GM23338 (cell line): ENCODE measurements at regions not wholly inside any gene's neighbourhood (a gene's known extent, or its start where the extent isn't known, plus 50 kb on each side); places are given as distances from the start of the nearest gene placed in this dataset.

Experiments
- ATAC-seq: fragments of 200-7000 bp; cut with Tn5 transposase; 3 replicates; pipeline ENCODE4 v1.9.1; 2020
- DNase-seq: peaks from one replicate; pipeline ENCODE4 v3.0.0-alpha.2; 2015; ENCODE audit warnings: low spot score
- H2AFZ ChIP-seq: fragments of 200-600 bp; sonication (generic); 2 replicates; pipeline ENCODE4 v1.8.0; 2016; ENCODE audit warnings: antibody characterized with exemption, mild to moderate bottlenecking, moderate library complexity
- H3F3A ChIP-seq: fragments of 200-600 bp; sonication (generic); replicated peaks from 2 replicates; pipeline ENCODE4 v1.8.0; 2017; ENCODE audit warnings: antibody characterized with exemption, mixed run types, low read depth
- H3K27ac ChIP-seq: fragments of 200-600 bp; sonication (generic); 2 replicates; pipeline ENCODE4 v1.6.1; 2016; ENCODE audit warnings: low read depth
- H3K27me3 ChIP-seq: fragments of 200-600 bp; sonication (generic); 2 replicates; pipeline ENCODE4 v1.8.0; 2016; ENCODE audit warnings: mild to moderate bottlenecking, mixed run types, moderate library complexity; ENCODE audit not compliant: insufficient read depth
- H3K36me3 ChIP-seq: fragments of 200-600 bp; sonication (generic); 2 replicates; pipeline ENCODE4 v1.8.0; 2016; ENCODE audit warnings: mild to moderate bottlenecking; ENCODE audit not compliant: insufficient read depth
- H3K4me1 ChIP-seq: fragments of 200-600 bp; sonication (generic); 2 replicates; pipeline ENCODE4 v1.8.0; 2016; ENCODE audit warnings: mild to moderate bottlenecking, moderate library complexity; ENCODE audit not compliant: insufficient read depth
- H3K4me2 ChIP-seq: fragments of 200-600 bp; sonication (generic); 2 replicates; pipeline ENCODE4 v1.7.1; 2017; ENCODE audit warnings: mixed run types
- H3K4me3 ChIP-seq: fragments of 200-600 bp; sonication (generic); 2 replicates; pipeline ENCODE4 v1.6.1; 2016; ENCODE audit warnings: mixed run types
- H3K79me2 ChIP-seq: fragments of 200-600 bp; sonication (generic); replicated peaks from 2 replicates; pipeline ENCODE4 v1.8.0; 2017; ENCODE audit warnings: mild to moderate bottlenecking; ENCODE audit not compliant: insufficient read depth
- H3K9me2 ChIP-seq: fragments of 200-600 bp; sonication (generic); 2 replicates; pipeline ENCODE4 v1.8.0; 2017; ENCODE audit not compliant: insufficient read depth
- H4K20me1 ChIP-seq: fragments of 200-600 bp; sonication (generic); replicated peaks from 2 replicates; pipeline ENCODE4 v1.8.0; 2017; ENCODE audit warnings: mild to moderate bottlenecking; ENCODE audit not compliant: insufficient read depth
- H3K27ac Mint-ChIP-seq: 2 replicates; pipeline ENCODE4 v1.8.0; 2020; ENCODE audit warnings: inconsistent platforms, mild to moderate bottlenecking, moderate library complexity, mixed read lengths
- H3K27me3 Mint-ChIP-seq: 3 replicates; pipeline ENCODE4 v1.8.0; 2022; ENCODE audit warnings: low read depth, mild to moderate bottlenecking, moderate library complexity, mixed read lengths, inconsistent platforms; ENCODE audit not compliant: insufficient read depth, poor library complexity
- H3K36me3 Mint-ChIP-seq: 3 replicates; pipeline ENCODE4 v1.8.0; 2021; ENCODE audit warnings: low read depth, mild to moderate bottlenecking, inconsistent platforms, moderate library complexity, mixed read lengths
- H3K4me1 Mint-ChIP-seq: 3 replicates; pipeline ENCODE4 v1.8.0; 2020; ENCODE audit warnings: mild to moderate bottlenecking, inconsistent platforms, mixed read lengths
- H3K4me3 Mint-ChIP-seq: 3 replicates; pipeline ENCODE4 v1.8.0; 2021; ENCODE audit warnings: moderate library complexity, mild to moderate bottlenecking, inconsistent platforms, mixed read lengths
- H3K9me3 Mint-ChIP-seq: 3 replicates; pipeline ENCODE4 v1.8.0; 2020; ENCODE audit warnings: moderate library complexity, mild to moderate bottlenecking, inconsistent platforms, mixed read lengths
- CREB1 ChIP-seq: fragments of 250-450 bp; sonication (Bioruptor Pico); IDR thresholded peaks from 2 replicates; pipeline ENCODE4 v1.5.0; 2020; ENCODE audit warnings: low read depth, mild to moderate bottlenecking, moderate library complexity
- EZH2 ChIP-seq: fragments of 200-600 bp; sonication (generic); IDR thresholded peaks from one replicate; pipeline ENCODE4 v1.8.0; 2017; ENCODE audit warnings: antibody characterized with exemption, mild to moderate bottlenecking, low read depth; ENCODE audit not compliant: unreplicated experiment
- EZH2phosphoT487 ChIP-seq: fragments of 200-600 bp; sonication (generic); IDR thresholded peaks from one replicate; pipeline ENCODE4 v1.8.1; 2018; ENCODE audit warnings: antibody characterized with exemption; ENCODE audit not compliant: unreplicated experiment
- JUNB ChIP-seq: IDR thresholded peaks from one replicate; pipeline ENCODE4 v1.6.1; 2016; ENCODE audit warnings: antibody characterized with exemption; ENCODE audit not compliant: unreplicated experiment
- NANOG ChIP-seq: IDR thresholded peaks from 2 replicates; pipeline ENCODE4 v1.6.1; 2016; ENCODE audit warnings: antibody characterized with exemption, borderline replicate concordance
- POLR2AphosphoS5 ChIP-seq: IDR thresholded peaks from 2 replicates; pipeline ENCODE4 v1.6.1; 2016; ENCODE audit warnings: antibody characterized with exemption, low read depth
- STAT1 ChIP-seq: IDR thresholded peaks from one replicate; pipeline ENCODE4 v1.6.1; 2016; ENCODE audit warnings: antibody characterized with exemption; ENCODE audit not compliant: unreplicated experiment
- ZNF114 ChIP-seq: fragments of 250-450 bp; sonication (Bioruptor Pico); IDR thresholded peaks from 2 replicates; pipeline ENCODE4 v1.5.0; 2020; ENCODE audit warnings: mild to moderate bottlenecking, moderate library complexity
- TF ChIP-seq, protein P1 (sequence below): fragments of 250-450 bp; sonication (Bioruptor Pico); IDR thresholded peaks from 2 replicates; pipeline ENCODE4 v1.5.0; 2020; ENCODE audit warnings: mild to moderate bottlenecking, moderate library complexity
- TF ChIP-seq, protein P2 (sequence below): IDR thresholded peaks from one replicate; pipeline ENCODE4 v1.6.1; 2018; ENCODE audit warnings: antibody characterized with exemption; ENCODE audit not compliant: unreplicated experiment
- TF ChIP-seq, protein P3 (sequence below): IDR thresholded peaks from 2 replicates; pipeline ENCODE4 v1.6.1; 2016; ENCODE audit warnings: antibody characterized with exemption
- TF ChIP-seq, protein P4 (sequence below), 2 experiments: fragments of 200-600 bp in 1 of 2; sonication (generic) in 1 of 2; conservative IDR thresholded peaks; 2 replicates each; pipeline versions ENCODE4 v1.5.1 to v1.6.1; 2016 to 2017; ENCODE audit warnings: antibody characterized with exemption in 2 of 2, low read depth in 2 of 2, mild to moderate bottlenecking in 2 of 2, moderate library complexity in 1 of 2

DNA sequence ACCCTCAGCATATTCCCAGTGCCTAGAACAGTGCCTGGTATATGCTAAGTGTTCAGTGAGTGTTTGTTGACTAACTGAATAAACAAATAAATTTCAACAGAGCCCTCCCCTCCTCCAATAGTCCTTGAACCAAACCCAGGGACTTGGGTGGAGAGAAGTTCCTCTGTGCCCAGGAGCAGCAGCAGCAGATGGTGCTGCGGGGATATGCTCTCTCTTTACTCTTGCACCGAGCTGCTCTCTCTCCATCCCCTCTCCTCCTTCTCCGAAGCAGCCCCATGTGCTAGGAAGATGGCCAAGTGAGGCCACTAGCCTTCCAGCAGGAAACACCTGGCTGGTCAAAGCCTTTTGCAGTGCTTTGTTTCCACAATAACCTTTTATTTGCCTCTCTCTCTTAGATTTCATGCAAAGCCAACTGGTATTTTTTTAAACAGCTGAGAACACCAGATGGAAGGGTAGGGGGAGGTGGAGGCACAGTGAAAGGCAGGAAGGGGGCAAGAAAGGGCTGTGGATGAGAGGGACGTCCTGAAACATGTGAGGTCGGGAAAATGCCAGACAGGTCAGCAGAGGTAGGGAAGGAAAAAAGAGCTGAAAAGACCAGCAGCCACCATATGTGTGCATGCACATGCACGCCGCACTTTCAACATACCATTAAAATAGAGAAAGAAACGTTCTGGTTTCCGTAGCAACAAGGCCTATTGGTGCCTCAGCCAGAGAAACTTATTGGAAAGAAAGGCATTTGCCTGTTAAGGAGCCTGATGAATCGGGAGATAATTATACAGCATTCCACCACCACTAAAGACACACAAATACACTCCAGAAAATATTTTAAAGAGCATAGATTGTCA lies 78.9 kb downstream of the EMP1 start:
- H3K79me2 ChIP-seq, result no peaks in the 10 kb centered on the region
- no peaks in the 10 kb centered on the region for H3K9me3 Mint-ChIP-seq
- H3K4me2 ChIP-seq, result no peak overlapping the region
- DNase-seq (no peak), ATAC-seq (no peak)
- H3K4me1 ChIP-seq, result 0 out of 2 replicates have a peak, but pooled peaks cover 5% of the 10 kb centered on the region
- H3K27ac Mint-ChIP-seq, result no peak overlapping the region
- H3K4me1 Mint-ChIP-seq, result peaks cover 25% of the 10 kb centered on the region
- H4K20me1 ChIP-seq, result no peaks in the 10 kb centered on the region
- peaks cover 12% of the 10 kb centered on the region for H3K27me3 Mint-ChIP-seq
- H3K4me3 Mint-ChIP-seq, result no peak overlapping the region
- no peaks in the 10 kb centered on the region for H3K36me3 Mint-ChIP-seq
- no peak overlapping the region for H3K27ac ChIP-seq
- 0 out of 2 replicates have a peak, but pooled peaks cover 8% of the 10 kb centered on the region for H3K27me3 ChIP-seq
- TF ChIP-seq POLR2AphosphoS5 (no peak), NANOG (no peak), CREB1 (no peak), ZNF114 (CRISPR knock-in tag) (no peak), JUNB (no peak), EZH2 (no peak), STAT1 (no peak), EZH2phosphoT487 (no peak)
- TF ChIP-seq, protein P1, sequence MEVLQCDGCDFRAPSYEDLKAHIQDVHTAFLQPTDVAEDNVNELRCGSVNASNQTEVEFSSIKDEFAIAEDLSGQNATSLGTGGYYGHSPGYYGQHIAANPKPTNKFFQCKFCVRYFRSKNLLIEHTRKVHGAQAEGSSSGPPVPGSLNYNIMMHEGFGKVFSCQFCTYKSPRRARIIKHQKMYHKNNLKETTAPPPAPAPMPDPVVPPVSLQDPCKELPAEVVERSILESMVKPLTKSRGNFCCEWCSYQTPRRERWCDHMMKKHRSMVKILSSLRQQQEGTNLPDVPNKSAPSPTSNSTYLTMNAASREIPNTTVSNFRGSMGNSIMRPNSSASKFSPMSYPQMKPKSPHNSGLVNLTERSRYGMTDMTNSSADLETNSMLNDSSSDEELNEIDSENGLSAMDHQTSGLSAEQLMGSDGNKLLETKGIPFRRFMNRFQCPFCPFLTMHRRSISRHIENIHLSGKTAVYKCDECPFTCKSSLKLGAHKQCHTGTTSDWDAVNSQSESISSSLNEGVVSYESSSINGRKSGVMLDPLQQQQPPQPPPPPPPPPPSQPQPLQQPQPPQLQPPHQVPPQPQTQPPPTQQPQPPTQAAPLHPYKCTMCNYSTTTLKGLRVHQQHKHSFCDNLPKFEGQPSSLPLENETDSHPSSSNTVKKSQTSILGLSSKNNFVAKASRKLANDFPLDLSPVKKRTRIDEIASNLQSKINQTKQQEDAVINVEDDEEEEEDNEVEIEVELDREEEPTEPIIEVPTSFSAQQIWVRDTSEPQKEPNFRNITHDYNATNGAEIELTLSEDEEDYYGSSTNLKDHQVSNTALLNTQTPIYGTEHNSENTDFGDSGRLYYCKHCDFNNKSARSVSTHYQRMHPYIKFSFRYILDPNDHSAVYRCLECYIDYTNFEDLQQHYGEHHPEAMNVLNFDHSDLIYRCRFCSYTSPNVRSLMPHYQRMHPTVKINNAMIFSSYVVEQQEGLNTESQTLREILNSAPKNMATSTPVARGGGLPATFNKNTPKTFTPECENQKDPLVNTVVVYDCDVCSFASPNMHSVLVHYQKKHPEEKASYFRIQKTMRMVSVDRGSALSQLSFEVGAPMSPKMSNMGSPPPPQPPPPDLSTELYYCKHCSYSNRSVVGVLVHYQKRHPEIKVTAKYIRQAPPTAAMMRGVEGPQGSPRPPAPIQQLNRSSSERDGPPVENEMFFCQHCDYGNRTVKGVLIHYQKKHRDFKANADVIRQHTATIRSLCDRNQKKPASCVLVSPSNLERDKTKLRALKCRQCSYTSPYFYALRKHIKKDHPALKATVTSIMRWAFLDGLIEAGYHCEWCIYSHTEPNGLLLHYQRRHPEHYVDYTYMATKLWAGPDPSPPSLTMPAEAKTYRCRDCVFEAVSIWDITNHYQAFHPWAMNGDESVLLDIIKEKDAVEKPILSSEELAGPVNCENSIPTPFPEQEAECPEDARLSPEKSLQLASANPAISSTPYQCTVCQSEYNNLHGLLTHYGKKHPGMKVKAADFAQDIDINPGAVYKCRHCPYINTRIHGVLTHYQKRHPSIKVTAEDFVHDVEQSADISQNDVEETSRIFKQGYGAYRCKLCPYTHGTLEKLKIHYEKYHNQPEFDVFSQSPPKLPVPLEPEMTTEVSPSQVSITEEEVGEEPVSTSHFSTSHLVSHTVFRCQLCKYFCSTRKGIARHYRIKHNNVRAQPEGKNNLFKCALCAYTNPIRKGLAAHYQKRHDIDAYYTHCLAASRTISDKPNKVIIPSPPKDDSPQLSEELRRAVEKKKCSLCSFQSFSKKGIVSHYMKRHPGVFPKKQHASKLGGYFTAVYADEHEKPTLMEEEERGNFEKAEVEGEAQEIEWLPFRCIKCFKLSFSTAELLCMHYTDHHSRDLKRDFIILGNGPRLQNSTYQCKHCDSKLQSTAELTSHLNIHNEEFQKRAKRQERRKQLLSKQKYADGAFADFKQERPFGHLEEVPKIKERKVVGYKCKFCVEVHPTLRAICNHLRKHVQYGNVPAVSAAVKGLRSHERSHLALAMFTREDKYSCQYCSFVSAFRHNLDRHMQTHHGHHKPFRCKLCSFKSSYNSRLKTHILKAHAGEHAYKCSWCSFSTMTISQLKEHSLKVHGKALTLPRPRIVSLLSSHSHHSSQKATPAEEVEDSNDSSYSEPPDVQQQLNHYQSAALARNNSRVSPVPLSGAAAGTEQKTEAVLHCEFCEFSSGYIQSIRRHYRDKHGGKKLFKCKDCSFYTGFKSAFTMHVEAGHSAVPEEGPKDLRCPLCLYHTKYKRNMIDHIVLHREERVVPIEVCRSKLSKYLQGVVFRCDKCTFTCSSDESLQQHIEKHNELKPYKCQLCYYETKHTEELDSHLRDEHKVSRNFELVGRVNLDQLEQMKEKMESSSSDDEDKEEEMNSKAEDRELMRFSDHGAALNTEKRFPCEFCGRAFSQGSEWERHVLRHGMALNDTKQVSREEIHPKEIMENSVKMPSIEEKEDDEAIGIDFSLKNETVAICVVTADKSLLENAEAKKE, result no peak
- TF ChIP-seq, protein P2, sequence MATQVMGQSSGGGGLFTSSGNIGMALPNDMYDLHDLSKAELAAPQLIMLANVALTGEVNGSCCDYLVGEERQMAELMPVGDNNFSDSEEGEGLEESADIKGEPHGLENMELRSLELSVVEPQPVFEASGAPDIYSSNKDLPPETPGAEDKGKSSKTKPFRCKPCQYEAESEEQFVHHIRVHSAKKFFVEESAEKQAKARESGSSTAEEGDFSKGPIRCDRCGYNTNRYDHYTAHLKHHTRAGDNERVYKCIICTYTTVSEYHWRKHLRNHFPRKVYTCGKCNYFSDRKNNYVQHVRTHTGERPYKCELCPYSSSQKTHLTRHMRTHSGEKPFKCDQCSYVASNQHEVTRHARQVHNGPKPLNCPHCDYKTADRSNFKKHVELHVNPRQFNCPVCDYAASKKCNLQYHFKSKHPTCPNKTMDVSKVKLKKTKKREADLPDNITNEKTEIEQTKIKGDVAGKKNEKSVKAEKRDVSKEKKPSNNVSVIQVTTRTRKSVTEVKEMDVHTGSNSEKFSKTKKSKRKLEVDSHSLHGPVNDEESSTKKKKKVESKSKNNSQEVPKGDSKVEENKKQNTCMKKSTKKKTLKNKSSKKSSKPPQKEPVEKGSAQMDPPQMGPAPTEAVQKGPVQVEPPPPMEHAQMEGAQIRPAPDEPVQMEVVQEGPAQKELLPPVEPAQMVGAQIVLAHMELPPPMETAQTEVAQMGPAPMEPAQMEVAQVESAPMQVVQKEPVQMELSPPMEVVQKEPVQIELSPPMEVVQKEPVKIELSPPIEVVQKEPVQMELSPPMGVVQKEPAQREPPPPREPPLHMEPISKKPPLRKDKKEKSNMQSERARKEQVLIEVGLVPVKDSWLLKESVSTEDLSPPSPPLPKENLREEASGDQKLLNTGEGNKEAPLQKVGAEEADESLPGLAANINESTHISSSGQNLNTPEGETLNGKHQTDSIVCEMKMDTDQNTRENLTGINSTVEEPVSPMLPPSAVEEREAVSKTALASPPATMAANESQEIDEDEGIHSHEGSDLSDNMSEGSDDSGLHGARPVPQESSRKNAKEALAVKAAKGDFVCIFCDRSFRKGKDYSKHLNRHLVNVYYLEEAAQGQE, result no peak
- TF ChIP-seq, protein P3, sequence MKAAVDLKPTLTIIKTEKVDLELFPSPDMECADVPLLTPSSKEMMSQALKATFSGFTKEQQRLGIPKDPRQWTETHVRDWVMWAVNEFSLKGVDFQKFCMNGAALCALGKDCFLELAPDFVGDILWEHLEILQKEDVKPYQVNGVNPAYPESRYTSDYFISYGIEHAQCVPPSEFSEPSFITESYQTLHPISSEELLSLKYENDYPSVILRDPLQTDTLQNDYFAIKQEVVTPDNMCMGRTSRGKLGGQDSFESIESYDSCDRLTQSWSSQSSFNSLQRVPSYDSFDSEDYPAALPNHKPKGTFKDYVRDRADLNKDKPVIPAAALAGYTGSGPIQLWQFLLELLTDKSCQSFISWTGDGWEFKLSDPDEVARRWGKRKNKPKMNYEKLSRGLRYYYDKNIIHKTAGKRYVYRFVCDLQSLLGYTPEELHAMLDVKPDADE, result no peak
- TF ChIP-seq, protein P4, sequence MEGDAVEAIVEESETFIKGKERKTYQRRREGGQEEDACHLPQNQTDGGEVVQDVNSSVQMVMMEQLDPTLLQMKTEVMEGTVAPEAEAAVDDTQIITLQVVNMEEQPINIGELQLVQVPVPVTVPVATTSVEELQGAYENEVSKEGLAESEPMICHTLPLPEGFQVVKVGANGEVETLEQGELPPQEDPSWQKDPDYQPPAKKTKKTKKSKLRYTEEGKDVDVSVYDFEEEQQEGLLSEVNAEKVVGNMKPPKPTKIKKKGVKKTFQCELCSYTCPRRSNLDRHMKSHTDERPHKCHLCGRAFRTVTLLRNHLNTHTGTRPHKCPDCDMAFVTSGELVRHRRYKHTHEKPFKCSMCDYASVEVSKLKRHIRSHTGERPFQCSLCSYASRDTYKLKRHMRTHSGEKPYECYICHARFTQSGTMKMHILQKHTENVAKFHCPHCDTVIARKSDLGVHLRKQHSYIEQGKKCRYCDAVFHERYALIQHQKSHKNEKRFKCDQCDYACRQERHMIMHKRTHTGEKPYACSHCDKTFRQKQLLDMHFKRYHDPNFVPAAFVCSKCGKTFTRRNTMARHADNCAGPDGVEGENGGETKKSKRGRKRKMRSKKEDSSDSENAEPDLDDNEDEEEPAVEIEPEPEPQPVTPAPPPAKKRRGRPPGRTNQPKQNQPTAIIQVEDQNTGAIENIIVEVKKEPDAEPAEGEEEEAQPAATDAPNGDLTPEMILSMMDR (conservative IDR thresholded peaks at IDR 0.05; ENCODE audit: low read depth in 2 of 2), result no peak
- H3K9me2 ChIP-seq, result peaks cover 3% of the 10 kb centered on the region; the same call in 1 of the 2 replicates
- no peaks in the 10 kb centered on the region for H3F3A ChIP-seq
- H3K36me3 ChIP-seq, result no peaks in the 10 kb centered on the region; the same call in 1 of the 2 replicates
- H2AFZ ChIP-seq, result no peak overlapping the region
- H3K4me3 ChIP-seq, result no peak overlapping the region
